Fibroblast of skin of abdomen (primary cell): ENCODE measurements at regions not wholly inside any gene's neighbourhood (a gene's known extent, or its start where the extent isn't known, plus 50 kb on each side); places are given as distances from the start of the nearest gene placed in this dataset.
A peak's percentile ranks its signal among the peaks of the same experiment; 100 is the strongest.

ENCODE experiments used
- DNase-seq: peaks from one replicate; pipeline ENCODE4 v3.0.0-alpha.2; 2013

- DNase-seq: peak; percentile 77
Observed at GRCh38 chr2:176507786-176508185, 238.5 kb downstream of the MTX2 start.

GRCh38 chr2:176508374-176508773, 239.1 kb downstream of the MTX2 start:
- no peak for DNase-seq

GRCh38 chr2:176508984-176509740, 239.9 kb downstream of the MTX2 start:
- DNase-seq: peak; percentile 91

GRCh38 chr2:176514276-176514675, 245.0 kb downstream of the MTX2 start:
- DNase-seq: no peak

- no peak for DNase-seq
Observed at GRCh38 chr2:176514805-176515500, 245.7 kb downstream of the MTX2 start.

GRCh38 chr2:176516051-176516602, 246.9 kb downstream of the MTX2 start:
- DNase-seq: no peak

GRCh38 chr2:176518823-176519222, 249.6 kb downstream of the MTX2 start:
- peak; percentile 24 for DNase-seq

- DNase-seq: no peak
Observed at GRCh38 chr2:176521878-176522670, 252.8 kb downstream of the MTX2 start.

GRCh38 chr2:176525086-176525485, 255.8 kb downstream of the MTX2 start:
- no peak for DNase-seq

GRCh38 chr2:176526995-176527901, 258.0 kb downstream of the MTX2 start:
- peak; percentile 88 for DNase-seq

- DNase-seq: no peak
Observed at GRCh38 chr2:176531608-176532007, 262.4 kb downstream of the MTX2 start.

GRCh38 chr2:176533505-176534193, 264.4 kb downstream of the MTX2 start:
- no peak for DNase-seq

- DNase-seq: peak; percentile 75
Observed at GRCh38 chr2:176534798-176535466, 265.7 kb downstream of the MTX2 start.

GRCh38 chr2:176535467-176536113, 266.3 kb downstream of the MTX2 start:
- DNase-seq: no peak

- DNase-seq: peak; percentile 66
Observed at GRCh38 chr2:176536439-176537133, 267.3 kb downstream of the MTX2 start.

GRCh38 chr2:176537932-176538331, 268.7 kb downstream of the MTX2 start:
- DNase-seq: no peak

GRCh38 chr2:176540995-176541394, 271.8 kb downstream of the MTX2 start:
- DNase-seq: no peak

GRCh38 chr2:176542476-176542875, 273.2 kb downstream of the MTX2 start:
- no peak for DNase-seq

- no peak for DNase-seq
Observed at GRCh38 chr2:176544557-176544956, 275.3 kb downstream of the MTX2 start.
